ENCODE measurements at regions not wholly inside any gene's neighbourhood (a gene's known extent, or its start where the extent isn't known, plus 50 kb on each side); places are given as distances from the start of the nearest gene placed in this dataset.
"Not testable (repeated sequence)": the region's sequence is repeated elsewhere in the genome, so short reads cannot be mapped to it uniquely, and the experiment has no call there.

- Histone ChIP-seq H3K4me1 (peaks cover 0 to 5% (median 0%) of the 10 kb centered on the region in 4 donors), H3K27ac (peak overlapping the region in 1 of 4 donors; percentile 12), H3K4me3 (peak overlapping the region in 2 of 4 donors; percentile 19 to 29), H3K9me3 (peaks cover 0 to 22% (median 6%) of the 10 kb centered on the region in 4 donors), H3K36me3 (no peaks in the 10 kb centered on the region), H3K27me3 (no peaks in the 10 kb centered on the region)
- 33 to 35% methylated on average over 22 of the region's 22 CpGs for WGBS, 2 donors
- DNase-seq (ENCODE audit: low spot score in 2 of 2), result no peak
- no peak for TF ChIP-seq POLR2A (IDR thresholded peaks at IDR 0.05)
- no peak for TF ChIP-seq EP300 (IDR thresholded peaks at IDR 0.05)
- TF ChIP-seq CTCF (IDR thresholded peaks at IDR 0.05), result no peak
Observed at GRCh38 chr12:124217508-124218242, 77.2 kb upstream of the RFLNA start.

GRCh38 chr12:124218243-124218560, 76.7 kb upstream of the RFLNA start:
- Histone ChIP-seq H3K27me3 (no peaks in the 10 kb centered on the region), H3K4me1 (peaks cover 0 to 5% (median 0%) of the 10 kb centered on the region in 4 donors), H3K36me3 (no peaks in the 10 kb centered on the region), H3K27ac (no peak overlapping the region), H3K9me3 (peaks cover 0 to 22% (median 6%) of the 10 kb centered on the region in 4 donors), H3K4me3 (no peak overlapping the region)
- WGBS, 2 donors, result 67 to 81% methylated on average over 1 of the region's 1 CpG
- no peak for DNase-seq (ENCODE audit: low spot score in 2 of 2)
- no peak for TF ChIP-seq CTCF (IDR thresholded peaks at IDR 0.05)
- no peak for TF ChIP-seq EP300 (IDR thresholded peaks at IDR 0.05)
- TF ChIP-seq POLR2A (IDR thresholded peaks at IDR 0.05), result no peak

- not testable (repeated sequence) for H3K27ac ChIP-seq; DNase-seq (ENCODE audit: low spot score in 2 of 2); H3K4me3 ChIP-seq; H3K27me3 ChIP-seq; H3K4me1 ChIP-seq; H3K36me3 ChIP-seq
- peaks cover 0 to 22% (median 6%) of the 10 kb centered on the region in 4 donors for H3K9me3 ChIP-seq
- WGBS, 2 donors, result 98% methylated on average over 3 of the region's 3 CpGs
Observed at GRCh38 chr12:124218650-124219049, 76.2 kb upstream of the RFLNA start.

GRCh38 chr12:124222368-124223245, 72.3 kb upstream of the RFLNA start:
- Histone ChIP-seq H3K27me3 (no peaks in the 10 kb centered on the region), H3K4me3 (no peak overlapping the region), H3K4me1 (peaks cover 0 to 1% (median 0%) of the 10 kb centered on the region in 4 donors), H3K36me3 (no peaks in the 10 kb centered on the region), H3K9me3 (peaks cover 0 to 7% (median 2%) of the 10 kb centered on the region in 4 donors), H3K27ac (no peak overlapping the region)
- DNase-seq (ENCODE audit: low spot score in 2 of 2), result no peak
- 72 to 77% methylated on average over 14 of the region's 14 CpGs for WGBS, 2 donors
- TF ChIP-seq CTCF (IDR thresholded peaks at IDR 0.05) (no peak), EP300 (IDR thresholded peaks at IDR 0.05) (no peak), POLR2A (IDR thresholded peaks at IDR 0.05) (no peak)

GRCh38 chr12:124223733-124224138, 71.2 kb upstream of the RFLNA start:
- not testable (repeated sequence) for H3K4me3 ChIP-seq; H3K36me3 ChIP-seq; H3K4me1 ChIP-seq; H3K27me3 ChIP-seq; DNase-seq (ENCODE audit: low spot score in 2 of 2); H3K9me3 ChIP-seq; H3K27ac ChIP-seq
- WGBS, 2 donors, result 91% methylated on average over 12 of the region's 12 CpGs

- TF ChIP-seq CTCF (IDR thresholded peaks at IDR 0.05), result no peak
- no peak for TF ChIP-seq POLR2A (IDR thresholded peaks at IDR 0.05)
- no peak for TF ChIP-seq EP300 (IDR thresholded peaks at IDR 0.05)
- H3K9me3 ChIP-seq, result peaks cover 0 to 7% (median 2%) of the 10 kb centered on the region in 4 donors
- H3K27ac ChIP-seq, result no peak overlapping the region
- 77 to 82% methylated on average over 16 to 19 of the region's 19 CpGs for WGBS, 2 donors
- no peaks in the 10 kb centered on the region for H3K4me1 ChIP-seq
- H3K4me3 ChIP-seq, result no peak overlapping the region
- DNase-seq (ENCODE audit: low spot score in 2 of 2), result no peak
- no peaks in the 10 kb centered on the region for H3K27me3 ChIP-seq
- no peaks in the 10 kb centered on the region for H3K36me3 ChIP-seq
Observed at GRCh38 chr12:124224535-124225110, 70.3 kb upstream of the RFLNA start.

Measured in tibial nerve (tissue), 4 donors.